Upper lobe of left lung (tissue), 4 donors: ENCODE measurements at regions not wholly inside any gene's neighbourhood (a gene's known extent, or its start where the extent isn't known, plus 50 kb on each side); places are given as distances from the start of the nearest gene placed in this dataset.

ENCODE experiments used
- EP300 ChIP-seq, 4 donors: sonication (generic); formaldehyde crosslinking; IDR thresholded peaks; one replicate each; pipeline ENCODE4 v1.5.1; 2017; ENCODE audit warnings: antibody characterized with exemption in 4 of 4, control low read depth in 2 of 4
- TF ChIP-seq, protein P1 (sequence below), 6 experiments: fragments of 450-650 bp in 4 of 6; fragments of 200-600 bp in 2 of 6; sonication (generic) in 2 of 6; IDR thresholded peaks; one replicate each; pipeline ENCODE4 v1.5.1; 2016 to 2019; ENCODE audit warnings: antibody characterized with exemption in 6 of 6

DNA sequence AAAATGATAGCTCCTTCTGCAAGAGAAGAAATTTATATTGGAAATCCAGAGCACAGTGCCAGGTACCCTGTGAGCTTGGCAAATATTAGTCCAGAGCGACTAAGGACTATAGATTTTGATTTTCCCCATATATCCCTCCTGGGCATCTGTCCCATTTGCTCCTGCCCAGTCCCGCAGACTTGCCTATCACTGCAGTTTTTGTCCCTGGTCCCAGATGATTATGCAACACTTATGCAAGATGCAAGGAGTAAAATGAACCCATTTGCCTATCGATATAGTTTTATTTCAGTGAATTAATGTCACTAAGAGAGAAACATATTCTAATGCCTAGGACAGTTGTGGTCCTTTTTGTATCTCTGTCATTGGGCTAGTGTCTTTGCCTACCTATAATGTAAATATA, 215.9 kb upstream of the BMP4 start:
- no peak for TF ChIP-seq EP300 (IDR thresholded peaks at IDR 0.05)
- TF ChIP-seq, protein P1, sequence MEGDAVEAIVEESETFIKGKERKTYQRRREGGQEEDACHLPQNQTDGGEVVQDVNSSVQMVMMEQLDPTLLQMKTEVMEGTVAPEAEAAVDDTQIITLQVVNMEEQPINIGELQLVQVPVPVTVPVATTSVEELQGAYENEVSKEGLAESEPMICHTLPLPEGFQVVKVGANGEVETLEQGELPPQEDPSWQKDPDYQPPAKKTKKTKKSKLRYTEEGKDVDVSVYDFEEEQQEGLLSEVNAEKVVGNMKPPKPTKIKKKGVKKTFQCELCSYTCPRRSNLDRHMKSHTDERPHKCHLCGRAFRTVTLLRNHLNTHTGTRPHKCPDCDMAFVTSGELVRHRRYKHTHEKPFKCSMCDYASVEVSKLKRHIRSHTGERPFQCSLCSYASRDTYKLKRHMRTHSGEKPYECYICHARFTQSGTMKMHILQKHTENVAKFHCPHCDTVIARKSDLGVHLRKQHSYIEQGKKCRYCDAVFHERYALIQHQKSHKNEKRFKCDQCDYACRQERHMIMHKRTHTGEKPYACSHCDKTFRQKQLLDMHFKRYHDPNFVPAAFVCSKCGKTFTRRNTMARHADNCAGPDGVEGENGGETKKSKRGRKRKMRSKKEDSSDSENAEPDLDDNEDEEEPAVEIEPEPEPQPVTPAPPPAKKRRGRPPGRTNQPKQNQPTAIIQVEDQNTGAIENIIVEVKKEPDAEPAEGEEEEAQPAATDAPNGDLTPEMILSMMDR (IDR thresholded peaks at IDR 0.05), result no peak
